ENCODE measurements at regions not wholly inside any gene's neighbourhood (a gene's known extent, or its start where the extent isn't known, plus 50 kb on each side); places are given as distances from the start of the nearest gene placed in this dataset.

GRCh38 chr17:70241071-70241470 is 71.7 kb downstream of the KCNJ2 start:
- H3K4me1 ChIP-seq (ENCODE audit: insufficient read depth, low read length, poor library complexity, severe bottlenecking), result no peaks in the 10 kb centered on the region
- H3K4me3 ChIP-seq (ENCODE audit: low read length, poor library complexity, severe bottlenecking), result no peak overlapping the region
- no peaks in the 10 kb centered on the region for H3K36me3 ChIP-seq (ENCODE audit: insufficient read depth, low read length)
- H3F3A ChIP-seq (ENCODE audit: low read depth), result no peaks in the 10 kb centered on the region
- no peak overlapping the region for H2AFZ ChIP-seq (ENCODE audit: low read length)
- no peak for TF ChIP-seq CTCF (conservative IDR thresholded peaks at IDR 0.05; ENCODE audit: low read length)
- no peak for TF ChIP-seq EZH2phosphoT487 (IDR thresholded peaks at IDR 0.05; ENCODE audit: borderline replicate concordance)
- no peaks in the 10 kb centered on the region for H3K79me2 ChIP-seq (ENCODE audit: insufficient read depth, low read length)
- no peak overlapping the region for H3K9ac ChIP-seq (ENCODE audit: low read depth, low read length, poor library complexity, severe bottlenecking)
- H3K4me2 ChIP-seq (ENCODE audit: low read depth, low read length, poor library complexity, severe bottlenecking), result no peak overlapping the region
- no peaks in the 10 kb centered on the region for H3K9me2 ChIP-seq (replicated peaks; ENCODE audit: low read depth, low read length)
- no peaks in the 10 kb centered on the region for H4K20me1 ChIP-seq (ENCODE audit: insufficient read depth, low read length, poor library complexity, severe bottlenecking)
- H3K27me3 ChIP-seq (ENCODE audit: insufficient read depth, low read length, poor library complexity, severe bottlenecking), result no peaks in the 10 kb centered on the region
- no peaks in the 10 kb centered on the region for H3K9me3 ChIP-seq (ENCODE audit: insufficient read depth, low read depth, low read length)

GRCh38 chr17:70242781-70243437 is 73.6 kb downstream of the KCNJ2 start:
- no peaks in the 10 kb centered on the region for H3K9me3 ChIP-seq (ENCODE audit: insufficient read depth, low read depth, low read length)
- H3K36me3 ChIP-seq (ENCODE audit: insufficient read depth, low read length), result no peaks in the 10 kb centered on the region
- no peaks in the 10 kb centered on the region for H4K20me1 ChIP-seq (ENCODE audit: insufficient read depth, low read length, poor library complexity, severe bottlenecking)
- no peaks in the 10 kb centered on the region for H3F3A ChIP-seq (ENCODE audit: low read depth)
- no peaks in the 10 kb centered on the region for H3K79me2 ChIP-seq (ENCODE audit: insufficient read depth, low read length)
- no peak overlapping the region for H3K4me2 ChIP-seq (ENCODE audit: low read depth, low read length, poor library complexity, severe bottlenecking)
- no peaks in the 10 kb centered on the region for H3K9me2 ChIP-seq (replicated peaks; ENCODE audit: low read depth, low read length)
- no peak overlapping the region for H2AFZ ChIP-seq (ENCODE audit: low read length)
- H3K27me3 ChIP-seq (ENCODE audit: insufficient read depth, low read length, poor library complexity, severe bottlenecking), result no peaks in the 10 kb centered on the region
- H3K4me3 ChIP-seq (ENCODE audit: low read length, poor library complexity, severe bottlenecking), result no peak overlapping the region
- H3K4me1 ChIP-seq (ENCODE audit: insufficient read depth, low read length, poor library complexity, severe bottlenecking), result no peaks in the 10 kb centered on the region
- no peak overlapping the region for H3K9ac ChIP-seq (ENCODE audit: low read depth, low read length, poor library complexity, severe bottlenecking)
- no peak for TF ChIP-seq CTCF (conservative IDR thresholded peaks at IDR 0.05; ENCODE audit: low read length)
- TF ChIP-seq EZH2phosphoT487 (IDR thresholded peaks at IDR 0.05; ENCODE audit: borderline replicate concordance), result no peak

GRCh38 chr17:70251706-70252105 is 82.4 kb downstream of the KCNJ2 start:
- no peak overlapping the region for H3K4me2 ChIP-seq (ENCODE audit: low read depth, low read length, poor library complexity, severe bottlenecking)

More at GRCh38 chr17:70251706-70252105, 82.4 kb downstream of the KCNJ2 start:
- no peaks in the 10 kb centered on the region for H3F3A ChIP-seq (ENCODE audit: low read depth)
- H3K9me2 ChIP-seq (replicated peaks; ENCODE audit: low read depth, low read length), result no peaks in the 10 kb centered on the region
- H3K36me3 ChIP-seq (ENCODE audit: insufficient read depth, low read length), result no peaks in the 10 kb centered on the region
- no peaks in the 10 kb centered on the region for H3K4me1 ChIP-seq (ENCODE audit: insufficient read depth, low read length, poor library complexity, severe bottlenecking)
- no peaks in the 10 kb centered on the region for H3K79me2 ChIP-seq (ENCODE audit: insufficient read depth, low read length)
- TF ChIP-seq EZH2phosphoT487 (IDR thresholded peaks at IDR 0.05; ENCODE audit: borderline replicate concordance) (no peak), CTCF (conservative IDR thresholded peaks at IDR 0.05; ENCODE audit: low read length) (no peak)
- H4K20me1 ChIP-seq (ENCODE audit: insufficient read depth, low read length, poor library complexity, severe bottlenecking), result no peaks in the 10 kb centered on the region
- H3K9me3 ChIP-seq (ENCODE audit: insufficient read depth, low read depth, low read length), result no peaks in the 10 kb centered on the region
- H3K9ac ChIP-seq (ENCODE audit: low read depth, low read length, poor library complexity, severe bottlenecking), result no peak overlapping the region
- no peak overlapping the region for H3K4me3 ChIP-seq (ENCODE audit: low read length, poor library complexity, severe bottlenecking)
- H3K27me3 ChIP-seq (ENCODE audit: insufficient read depth, low read length, poor library complexity, severe bottlenecking), result no peaks in the 10 kb centered on the region
- no peak overlapping the region for H2AFZ ChIP-seq (ENCODE audit: low read length)

Measured in Loucy (cell line).